Panc1 (cell line): ENCODE measurements at regions not wholly inside any gene's neighbourhood (a gene's known extent, or its start where the extent isn't known, plus 50 kb on each side); places are given as distances from the start of the nearest gene placed in this dataset.

ENCODE experiments used
- CTCF ChIP-seq: fragments of 450-650 bp; IDR thresholded peaks from 2 replicates; pipeline ENCODE4 v1.5.1; 2017; ENCODE audit warnings: mild to moderate bottlenecking
- POLR2AphosphoS5 ChIP-seq: IDR thresholded peaks from 2 replicates; pipeline ENCODE4 v1.6.1; 2012; ENCODE audit warnings: mild to moderate bottlenecking, low read depth, low read length, moderate library complexity
- REST ChIP-seq, 2 experiments: IDR thresholded peaks; 2 replicates each; pipeline ENCODE4 v1.6.1; 2011 to 2012; ENCODE audit warnings: low read depth in 2 of 2, control low read depth in 1 of 2, low read length in 1 of 2, mild to moderate bottlenecking in 1 of 2, moderate library complexity in 1 of 2; ENCODE audit not compliant: insufficient read depth in 1 of 2
- SIN3A ChIP-seq: IDR thresholded peaks from 2 replicates; pipeline ENCODE4 v1.6.1; 2012; ENCODE audit warnings: low read depth, mild to moderate bottlenecking, low read length, moderate library complexity, borderline replicate concordance; ENCODE audit not compliant: insufficient read depth
- TCF7L2 ChIP-seq: IDR thresholded peaks from 2 replicates; pipeline ENCODE4 v1.6.1; 2011; ENCODE audit warnings: mild to moderate bottlenecking, low read depth, low read length, inconsistent platforms

- TF ChIP-seq CTCF (no peak), TCF7L2 (no peak), POLR2AphosphoS5 (no peak), REST (IDR thresholded peaks at IDR 0.05; ENCODE audit: insufficient read depth in 1 of 2, low read depth in 2 of 2, low read length in 1 of 2) (no peak), SIN3A (no peak)
These were observed 349.9 kb downstream of the SOX9 start for GRCh38 chr17:72470734-72471133.
